ENCODE measurements at regions not wholly inside any gene's neighbourhood (a gene's known extent, or its start where the extent isn't known, plus 50 kb on each side); places are given as distances from the start of the nearest gene placed in this dataset.
"Not testable (repeated sequence)": the region's sequence is repeated elsewhere in the genome, so short reads cannot be mapped to it uniquely, and the experiment has no call there.

GRCh38 chrY:11769937-11770336 lies 931.1 kb upstream of the USP9Y start:
- no peak overlapping the region for H3K4me3 ChIP-seq
- WGBS (ENCODE audit: missing lambda C conversion rate) = 5% methylated on average over 2 of the region's 2 CpGs
- no peak overlapping the region for H3K4me2 ChIP-seq
- FAIRE-seq (no peak), ATAC-seq (no peak), DNase-seq (ENCODE audit: low read depth in 1 of 2, low spot score in 1 of 2) (no peak)
- TF ChIP-seq REST (IDR thresholded peaks at IDR 0.05) (no peak), ZNF302 (CRISPR knock-in tag; IDR thresholded peaks at IDR 0.05) (no peak), CTCF (IDR thresholded peaks at IDR 0.05) (no peak), RFX5 (IDR thresholded peaks at IDR 0.05) (no peak), CHD2 (IDR thresholded peaks at IDR 0.05; ENCODE audit: low read length, partially characterized antibody) (no peak), EHF (CRISPR knock-in tag; IDR thresholded peaks at IDR 0.05) (no peak), POLR2A (IDR thresholded peaks at IDR 0.05; ENCODE audit: low read length) (no peak), ESRRA (IDR thresholded peaks at IDR 0.05; ENCODE audit: borderline replicate concordance, low read length) (no peak)
- no peak overlapping the region for H3K27ac ChIP-seq
- H3K9me3 ChIP-seq = no peaks in the 10 kb centered on the region
- ChIA-PET CTCF (no interaction called here), POLR2A (no interaction called here)
- H3K4me1 ChIP-seq = no peaks in the 10 kb centered on the region

GRCh38 chrY:11779743-11780142 lies 921.3 kb upstream of the USP9Y start:
- H3K9me3 ChIP-seq; POLR2A ChIA-PET; H3K4me2 ChIP-seq; H3K4me3 ChIP-seq; FAIRE-seq; DNase-seq (ENCODE audit: low read depth in 1 of 2, low spot score in 1 of 2); ATAC-seq; H3K27ac ChIP-seq; CTCF ChIA-PET; H3K4me1 ChIP-seq: not testable (repeated sequence)
- peak; percentile 16 for TF ChIP-seq MAFK (IDR thresholded peaks at IDR 0.05; ENCODE audit: partially characterized antibody)
- WGBS (ENCODE audit: missing lambda C conversion rate) = 53% methylated on average over 1 of the region's 1 CpG

GRCh38 chrY:11789057-11789456 lies 912.0 kb upstream of the USP9Y start:
- FAIRE-seq; CTCF ChIA-PET; DNase-seq (ENCODE audit: low read depth in 1 of 2, low spot score in 1 of 2); H3K4me2 ChIP-seq; H3K4me3 ChIP-seq; H3K4me1 ChIP-seq; POLR2A ChIA-PET; H3K9me3 ChIP-seq; ATAC-seq; H3K27ac ChIP-seq: not testable (repeated sequence)
- no CpG with 5 or more reads among the region's 13 CpGs for WGBS (ENCODE audit: missing lambda C conversion rate)

- H3K4me2 ChIP-seq; DNase-seq (ENCODE audit: low read depth in 1 of 2, low spot score in 1 of 2); ATAC-seq; H3K9me3 ChIP-seq; H3K4me1 ChIP-seq; POLR2A ChIA-PET; H3K4me3 ChIP-seq; FAIRE-seq; H3K27ac ChIP-seq; CTCF ChIA-PET: not testable (repeated sequence)
- WGBS (ENCODE audit: missing lambda C conversion rate) = 0% methylated on average over 3 of the region's 6 CpGs
Observed at GRCh38 chrY:11823752-11824151, 877.3 kb upstream of the USP9Y start.

- H3K4me1 ChIP-seq, POLR2A ChIA-PET, H3K27ac ChIP-seq, ATAC-seq, FAIRE-seq, CTCF ChIA-PET, H3K9me3 ChIP-seq, H3K4me3 ChIP-seq, H3K4me2 ChIP-seq: not testable (repeated sequence)
- peak in 1 of 2 experiments; percentile 2 for DNase-seq (ENCODE audit: low read depth in 1 of 2, low spot score in 1 of 2)
- 0% methylated on average over 7 of the region's 7 CpGs for WGBS (ENCODE audit: missing lambda C conversion rate)
Observed at GRCh38 chrY:11834197-11834596, 866.8 kb upstream of the USP9Y start.

Data from A549 (cell line).